Right lobe of liver (tissue), 4 donors: ENCODE measurements at regions not wholly inside any gene's neighbourhood (a gene's known extent, or its start where the extent isn't known, plus 50 kb on each side); places are given as distances from the start of the nearest gene placed in this dataset.

Source experiments
- POLR2A ChIP-seq: fragments of 450-650 bp; IDR thresholded peaks from one replicate; pipeline ENCODE4 v1.6.1; 2017; ENCODE audit warnings: antibody characterized with exemption, mild to moderate bottlenecking
- TF ChIP-seq, protein P1 (sequence below), 4 donors: fragments of 200-600 bp in 3 of 4; fragments of 450-650 bp in 1 of 4; IDR thresholded peaks; one replicate each; pipeline versions ENCODE4 v1.5.1 to v1.8.0; 2016 to 2022; ENCODE audit warnings: antibody characterized with exemption in 4 of 4, mild to moderate bottlenecking in 2 of 4
- donor health status: DM: no; HTN: no; CAD: no.
- donor health status: DM: no; HTN: no; CAD: no.
- donor health status: DM: no; HTN: yes; CAD: no.

DNA sequence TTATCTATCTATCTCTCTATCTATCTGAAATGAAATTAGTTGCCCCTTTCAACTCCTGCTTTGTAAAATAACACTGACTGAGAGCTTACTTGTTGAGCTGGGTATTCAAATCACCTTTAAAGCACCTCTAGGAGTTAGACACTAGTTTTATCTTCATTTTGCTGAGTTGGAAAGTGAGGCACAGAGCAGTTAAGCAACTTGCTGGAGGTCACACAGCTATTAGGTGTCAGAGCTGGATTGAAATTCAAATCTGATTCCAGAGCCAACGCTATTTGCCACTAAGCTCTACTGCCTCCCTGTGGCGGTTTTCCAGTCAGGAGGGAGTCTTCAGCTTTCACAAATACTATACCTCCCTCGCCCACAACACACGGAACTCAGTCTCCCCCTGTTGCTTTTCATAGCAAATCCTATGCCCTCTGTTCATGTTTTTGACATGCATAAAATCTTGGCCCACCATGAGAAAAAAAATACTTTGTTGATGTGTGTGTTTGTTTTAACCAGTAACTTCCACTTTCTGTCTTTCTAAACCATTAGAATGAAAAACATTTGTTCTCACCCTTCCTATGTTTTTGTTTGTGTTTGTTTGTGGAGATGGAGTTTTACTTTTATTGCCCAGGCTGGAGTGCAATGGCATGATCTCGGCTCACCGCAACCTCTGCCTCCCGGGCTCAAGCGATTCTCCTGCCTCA is 74.8 kb upstream of the SMURF2 start:
- TF ChIP-seq, protein P1, sequence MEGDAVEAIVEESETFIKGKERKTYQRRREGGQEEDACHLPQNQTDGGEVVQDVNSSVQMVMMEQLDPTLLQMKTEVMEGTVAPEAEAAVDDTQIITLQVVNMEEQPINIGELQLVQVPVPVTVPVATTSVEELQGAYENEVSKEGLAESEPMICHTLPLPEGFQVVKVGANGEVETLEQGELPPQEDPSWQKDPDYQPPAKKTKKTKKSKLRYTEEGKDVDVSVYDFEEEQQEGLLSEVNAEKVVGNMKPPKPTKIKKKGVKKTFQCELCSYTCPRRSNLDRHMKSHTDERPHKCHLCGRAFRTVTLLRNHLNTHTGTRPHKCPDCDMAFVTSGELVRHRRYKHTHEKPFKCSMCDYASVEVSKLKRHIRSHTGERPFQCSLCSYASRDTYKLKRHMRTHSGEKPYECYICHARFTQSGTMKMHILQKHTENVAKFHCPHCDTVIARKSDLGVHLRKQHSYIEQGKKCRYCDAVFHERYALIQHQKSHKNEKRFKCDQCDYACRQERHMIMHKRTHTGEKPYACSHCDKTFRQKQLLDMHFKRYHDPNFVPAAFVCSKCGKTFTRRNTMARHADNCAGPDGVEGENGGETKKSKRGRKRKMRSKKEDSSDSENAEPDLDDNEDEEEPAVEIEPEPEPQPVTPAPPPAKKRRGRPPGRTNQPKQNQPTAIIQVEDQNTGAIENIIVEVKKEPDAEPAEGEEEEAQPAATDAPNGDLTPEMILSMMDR (IDR thresholded peaks at IDR 0.05): peak; percentile 47 to 65 (median 56)
- no peak for TF ChIP-seq POLR2A
